ENCODE measurements at regions not wholly inside any gene's neighbourhood (a gene's known extent, or its start where the extent isn't known, plus 50 kb on each side); places are given as distances from the start of the nearest gene placed in this dataset.

DNA sequence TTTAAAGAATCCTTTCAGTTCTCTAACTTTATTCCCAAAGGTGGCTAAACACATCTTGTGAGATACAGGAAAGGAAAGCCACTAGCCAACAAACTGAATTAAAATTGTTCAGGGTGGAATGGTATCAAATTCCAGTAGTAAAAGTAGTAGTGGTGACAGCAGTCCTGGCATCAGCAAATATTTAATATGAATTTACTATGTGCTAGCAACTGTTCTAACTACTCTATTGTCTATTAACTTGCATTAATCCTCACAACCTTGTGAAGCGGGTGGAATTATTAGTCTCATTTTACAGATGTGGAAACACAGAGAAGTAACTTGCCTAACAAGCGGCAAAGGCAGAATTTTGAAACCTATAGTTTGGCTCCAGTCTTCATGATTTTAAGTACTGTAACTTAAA is 130.1 kb downstream of the KLF12 start:
- no peak for DNase-seq (ENCODE audit: low read depth in 1 of 2, low spot score in 1 of 2)

DNA sequence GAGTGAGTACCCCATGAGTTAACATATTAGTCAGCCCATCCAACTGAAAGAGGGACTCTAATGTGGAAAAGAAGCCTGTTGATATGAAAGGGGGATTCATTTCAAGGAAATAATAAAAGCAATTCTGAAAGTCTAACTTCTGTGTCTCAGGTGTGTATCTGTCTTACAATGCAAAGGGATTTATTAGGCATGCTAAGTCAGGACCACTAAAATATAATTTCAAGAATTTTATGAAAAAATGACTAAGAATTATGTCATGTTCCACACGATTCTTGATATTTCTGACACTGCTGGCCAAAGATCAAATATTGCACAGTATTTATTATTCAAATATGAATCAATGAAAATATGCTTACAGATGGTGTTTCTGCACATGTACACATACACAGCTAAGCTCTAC is 130.8 kb downstream of the KLF12 start:
- no peak for DNase-seq (ENCODE audit: low read depth in 1 of 2, low spot score in 1 of 2)

DNA sequence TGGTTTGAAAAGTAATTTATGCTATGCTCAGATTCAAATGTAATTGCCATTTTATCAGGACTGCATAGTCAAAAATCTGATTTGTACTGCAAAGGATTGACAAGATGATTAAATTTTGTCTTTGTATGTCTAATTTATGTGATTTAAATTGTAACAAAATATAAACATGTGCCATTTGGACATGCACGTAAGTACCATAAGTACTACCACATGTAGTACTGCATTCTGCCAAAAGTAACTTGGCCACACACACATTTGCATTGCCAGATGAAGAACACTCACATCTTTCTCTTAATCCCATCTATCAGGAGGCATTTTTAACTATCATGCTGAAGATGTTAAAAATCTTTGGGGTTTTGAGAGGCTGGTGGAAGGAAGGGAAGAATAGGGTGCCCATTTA is 133.3 kb downstream of the KLF12 start:
- no peak for DNase-seq (ENCODE audit: low read depth in 1 of 2, low spot score in 1 of 2)

DNA sequence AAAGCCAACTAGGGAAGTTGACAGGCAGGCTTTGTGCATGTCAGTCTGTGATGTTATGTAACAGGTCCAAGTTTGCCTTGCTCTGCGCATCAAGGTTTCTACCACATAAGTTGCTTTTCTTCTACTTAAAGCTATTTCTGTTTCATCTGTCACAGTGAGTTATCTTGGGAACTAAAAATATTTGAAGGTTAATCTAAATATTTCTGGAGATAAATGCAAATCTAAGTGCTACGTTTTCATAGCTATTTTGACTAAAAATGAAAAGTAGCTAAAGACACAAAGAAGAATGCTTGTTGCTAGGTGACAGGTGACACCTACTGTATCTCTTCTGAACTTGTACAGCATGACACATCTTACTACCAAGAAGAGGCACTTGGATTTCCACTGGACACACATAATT is 135.6 kb downstream of the KLF12 start:
- no peak for DNase-seq (ENCODE audit: low read depth in 1 of 2, low spot score in 1 of 2)

DNA sequence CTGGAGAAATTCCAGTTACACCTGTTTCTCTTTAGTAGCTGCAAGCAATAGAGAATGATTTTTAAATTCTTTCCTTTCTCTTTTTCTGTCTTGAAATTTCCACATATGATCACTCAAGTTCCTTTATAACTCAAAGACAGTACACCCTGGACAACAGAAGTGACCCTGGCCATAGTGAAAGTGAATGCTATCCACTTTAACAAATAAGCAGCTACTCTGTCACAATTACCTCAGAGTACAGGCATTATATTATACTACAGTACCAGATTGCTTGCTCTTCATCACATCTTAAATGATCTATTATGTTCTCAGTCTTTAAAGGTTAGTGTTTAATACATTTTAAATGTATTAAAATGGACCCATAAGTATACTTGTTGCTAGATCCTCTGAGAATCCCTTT is 136.2 kb downstream of the KLF12 start:
- no peak for DNase-seq (ENCODE audit: low read depth in 1 of 2, low spot score in 1 of 2)

DNA sequence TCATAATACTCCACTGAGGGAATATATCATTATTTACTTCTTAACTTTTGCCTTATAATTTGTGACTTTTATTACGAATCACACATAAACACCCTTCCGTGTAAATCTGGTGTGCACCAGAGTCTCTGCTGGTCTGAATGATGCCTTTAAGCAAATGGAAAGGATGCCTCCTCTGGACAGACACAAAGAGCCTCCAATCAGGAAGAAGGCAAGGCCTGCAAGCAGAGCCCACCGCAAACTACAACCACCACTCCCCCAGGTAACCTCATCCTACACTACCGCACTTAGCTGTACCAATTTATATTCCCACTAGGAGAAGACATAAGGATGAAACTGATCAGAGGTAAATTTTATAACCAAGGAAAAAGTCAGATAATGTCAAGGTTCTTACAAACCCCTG is 137.6 kb downstream of the KLF12 start:
- DNase-seq (ENCODE audit: low read depth in 1 of 2, low spot score in 1 of 2), result no peak

DNA sequence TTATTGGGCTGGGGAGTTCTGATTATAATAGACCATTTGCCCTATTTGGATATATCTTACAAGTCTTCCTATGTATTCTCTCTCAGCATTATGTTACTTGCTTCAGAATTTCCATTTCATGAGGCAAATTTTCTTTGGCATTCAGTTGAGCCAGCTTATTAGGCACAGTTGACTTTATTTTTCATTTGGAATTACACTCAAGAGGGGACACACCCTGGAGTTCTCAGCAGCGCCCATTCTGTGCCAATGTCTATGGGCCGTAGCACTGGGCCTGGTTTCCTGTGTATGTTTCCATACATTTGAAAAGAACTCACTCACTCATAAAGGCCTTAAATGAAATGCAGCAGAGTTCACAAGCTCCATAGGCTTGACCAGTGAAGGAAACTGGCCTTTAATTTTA is 138.5 kb downstream of the KLF12 start:
- no peak for DNase-seq (ENCODE audit: low read depth in 1 of 2, low spot score in 1 of 2)

DNA sequence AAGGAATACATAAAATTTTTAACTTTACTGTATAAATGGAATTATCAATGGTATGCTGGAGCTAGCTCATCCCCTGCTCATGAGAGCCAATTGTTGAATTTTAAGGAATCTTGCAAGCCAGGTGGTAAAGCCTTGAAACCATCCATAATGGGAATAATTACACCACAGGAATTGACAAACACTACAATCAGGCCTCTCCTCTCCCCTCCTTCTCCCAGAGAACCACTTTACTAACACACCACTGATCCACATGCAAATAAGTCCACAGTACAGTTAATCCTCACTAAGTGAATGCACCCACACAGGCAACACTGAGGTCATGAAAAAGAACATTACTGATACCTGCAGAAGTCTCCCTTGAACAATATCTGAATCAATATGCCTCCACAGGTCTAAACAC is 140.5 kb downstream of the KLF12 start:
- no peak for DNase-seq (ENCODE audit: low read depth in 1 of 2, low spot score in 1 of 2)

DNA sequence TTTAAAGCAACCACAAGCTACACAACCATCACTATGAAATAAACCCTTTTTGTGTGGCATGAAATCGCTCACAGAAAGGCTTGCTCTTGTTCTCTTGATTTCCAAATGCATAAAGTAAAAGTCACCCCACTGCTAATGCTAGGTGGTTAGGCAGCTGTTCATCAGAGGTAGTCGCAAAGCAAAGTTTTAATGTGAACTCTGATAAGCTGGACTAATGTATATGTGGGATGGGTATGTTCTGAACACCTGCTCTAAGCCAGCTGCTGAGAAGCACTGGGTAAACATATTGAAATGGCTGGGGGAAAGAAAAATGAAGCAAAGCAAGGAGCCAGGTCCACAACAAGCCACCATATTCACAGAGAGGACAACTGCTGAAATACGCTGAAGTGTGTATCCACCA is 142.3 kb downstream of the KLF12 start:
- no peak for DNase-seq (ENCODE audit: low read depth in 1 of 2, low spot score in 1 of 2)

DNA sequence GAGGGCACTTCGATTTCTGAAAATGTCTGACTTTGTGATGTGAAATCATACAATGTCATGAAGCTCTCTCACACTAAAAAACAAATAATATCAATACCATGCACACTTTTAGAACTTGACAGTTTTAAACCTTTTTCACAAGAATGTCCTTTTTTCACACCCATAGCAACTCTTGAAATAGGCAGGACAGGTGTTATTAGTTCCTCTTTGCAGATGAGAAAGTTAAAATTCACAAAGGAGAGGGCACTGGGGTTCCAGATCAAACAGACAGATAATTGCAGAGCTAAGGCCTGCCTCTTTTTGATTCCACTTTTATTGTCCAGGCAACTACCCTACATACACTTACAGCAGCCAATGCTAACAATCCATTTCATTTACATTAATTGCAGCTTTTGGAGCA is 142.8 kb downstream of the KLF12 start:
- DNase-seq (ENCODE audit: low read depth in 1 of 2, low spot score in 1 of 2), result no peak

DNA sequence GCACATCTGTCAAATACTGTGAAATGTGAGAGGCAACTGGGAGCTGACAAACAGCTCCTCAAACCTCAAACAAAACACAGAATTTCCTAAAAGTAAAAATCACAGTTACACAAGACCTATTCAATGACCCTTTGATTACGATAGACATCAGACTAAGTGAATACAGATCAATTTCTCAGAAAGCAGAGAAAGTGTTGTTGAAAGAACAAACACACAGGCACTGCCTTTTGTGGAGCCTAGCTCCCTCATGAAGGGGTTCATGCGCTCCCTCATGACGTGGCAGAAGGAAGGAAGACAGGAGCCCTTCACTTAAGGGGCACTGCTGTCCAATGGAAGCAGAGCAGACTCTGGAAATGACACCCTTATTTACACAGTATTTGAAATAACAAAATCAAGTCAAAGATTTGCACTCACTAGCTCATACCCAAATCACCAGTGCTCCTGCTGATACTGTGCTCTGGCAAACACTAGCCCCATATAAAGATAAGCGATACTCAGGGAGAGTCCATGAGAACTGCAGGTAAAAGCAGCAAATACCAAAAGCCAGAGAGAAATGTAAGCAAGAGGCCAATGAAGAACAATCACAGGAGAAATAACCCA is 144.9 kb downstream of the KLF12 start:
- no peak for DNase-seq (ENCODE audit: low read depth in 1 of 2, low spot score in 1 of 2)

DNA sequence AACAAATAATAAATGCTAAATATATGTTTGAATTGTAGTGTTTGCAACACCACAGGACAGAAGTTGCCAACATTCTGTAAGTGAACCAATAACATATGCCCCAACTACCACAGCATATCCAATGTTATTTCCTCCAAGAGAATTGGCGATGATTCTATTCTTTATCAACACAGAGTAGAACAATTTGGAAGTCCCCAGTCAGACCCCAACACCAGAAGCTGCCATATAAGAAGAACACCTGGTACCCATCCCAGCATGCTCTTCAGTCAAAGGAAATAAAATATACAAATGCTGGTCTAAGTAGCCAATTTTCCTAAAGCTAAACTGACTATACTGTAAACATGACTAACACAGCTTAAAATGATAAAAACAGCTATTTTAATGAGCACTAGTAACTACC is 145.7 kb downstream of the KLF12 start:
- DNase-seq (ENCODE audit: low read depth in 1 of 2, low spot score in 1 of 2), result no peak

DNA sequence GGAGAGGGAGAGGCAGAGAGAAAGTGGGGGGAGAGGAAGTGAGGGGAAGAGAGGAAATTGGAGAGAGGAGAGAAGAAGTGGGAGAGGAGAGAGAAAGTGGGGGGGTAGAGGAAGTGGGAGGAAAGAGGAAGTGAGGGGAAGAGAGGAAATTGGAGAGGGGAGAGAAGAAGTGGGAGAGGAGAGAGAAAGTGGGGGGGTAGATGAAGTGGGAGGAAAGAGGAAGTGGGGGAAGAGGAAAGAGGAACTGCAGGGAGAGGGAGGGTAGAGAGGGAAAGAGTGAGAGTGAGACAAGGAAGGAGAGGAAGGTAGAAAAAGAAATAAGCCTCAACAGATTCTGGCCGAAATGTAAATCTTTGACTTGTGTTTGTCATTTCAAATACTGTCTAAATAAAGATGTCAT is 146.6 kb downstream of the KLF12 start:
- DNase-seq (ENCODE audit: low read depth in 1 of 2, low spot score in 1 of 2), result no peak

DNA sequence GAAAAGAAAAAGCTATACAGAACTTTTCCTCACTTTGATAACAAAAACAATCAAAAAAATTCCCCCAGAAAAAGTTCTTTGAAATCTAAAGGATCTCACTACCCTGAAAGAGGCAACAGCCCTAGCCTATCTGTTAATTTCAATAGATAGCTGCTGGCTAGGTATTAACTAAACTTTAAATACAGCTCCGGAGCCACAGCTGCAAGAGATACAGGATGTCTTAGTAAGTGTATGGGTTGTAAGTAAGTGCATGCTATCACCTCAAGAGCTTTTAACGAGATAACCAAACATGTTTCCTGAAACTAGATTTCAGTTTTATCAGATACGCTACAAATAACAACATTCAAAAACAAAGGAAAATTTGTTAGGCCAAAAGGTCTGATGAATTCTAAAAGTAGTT is 148.4 kb downstream of the KLF12 start:
- no peak for DNase-seq (ENCODE audit: low read depth in 1 of 2, low spot score in 1 of 2)

DNA sequence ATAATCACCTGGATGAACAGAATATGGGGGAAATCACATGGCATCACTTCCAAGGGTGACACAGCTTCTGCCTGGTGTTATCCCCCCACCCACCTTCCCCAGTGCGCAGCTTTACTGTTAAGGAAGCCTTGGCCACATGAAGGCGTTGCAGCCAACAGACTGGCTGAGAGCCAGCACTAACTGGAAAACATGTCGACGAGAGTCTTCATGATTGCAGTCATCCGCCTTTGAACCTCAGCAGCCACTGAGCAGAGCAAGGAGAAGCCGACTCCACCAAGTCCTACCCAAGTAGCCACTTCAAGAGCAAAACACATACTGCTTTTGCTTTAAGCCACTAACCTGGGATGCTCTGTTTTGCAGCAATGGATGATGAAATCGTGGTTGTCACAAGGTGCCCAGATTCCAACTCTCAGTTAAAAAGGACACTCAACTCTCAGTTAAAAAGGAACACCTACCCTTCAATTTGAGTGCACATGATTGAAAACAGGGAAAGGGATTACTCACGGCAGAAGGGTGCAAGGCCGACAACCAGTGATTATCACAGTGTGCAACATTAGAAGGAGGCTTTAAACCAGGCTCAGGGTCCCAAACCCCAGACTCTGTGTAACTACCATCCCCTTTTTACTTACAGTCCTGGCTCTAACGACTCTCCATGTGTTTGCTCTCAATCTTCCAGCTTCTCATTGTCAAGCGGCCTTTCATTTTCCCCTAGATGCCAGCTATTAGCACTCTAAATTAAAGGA is 149.1 kb downstream of the KLF12 start:
- peak; percentile 39 to 70 for DNase-seq (ENCODE audit: low read depth in 1 of 2, low spot score in 1 of 2)

DNA sequence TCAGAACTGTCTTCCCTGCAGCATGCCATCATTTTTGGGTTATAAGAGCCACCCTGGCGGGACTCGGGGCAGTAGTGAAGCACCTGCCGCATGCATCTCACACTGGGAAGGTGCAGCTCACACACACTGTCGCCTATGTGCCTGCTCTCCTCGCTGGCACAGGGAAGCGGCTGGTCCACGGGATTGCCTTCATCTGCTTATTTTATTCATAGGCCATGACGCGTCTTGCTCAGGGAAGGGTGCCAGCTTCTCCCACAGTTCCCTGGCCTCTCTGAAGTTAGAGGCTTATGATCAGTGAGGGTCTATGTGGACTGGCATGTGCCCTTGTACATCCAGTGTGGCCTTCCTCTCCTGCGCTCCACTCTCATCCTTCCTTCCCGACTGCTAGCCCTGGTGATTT is 150.0 kb downstream of the KLF12 start:
- DNase-seq (ENCODE audit: low read depth in 1 of 2, low spot score in 1 of 2), result no peak

DNA sequence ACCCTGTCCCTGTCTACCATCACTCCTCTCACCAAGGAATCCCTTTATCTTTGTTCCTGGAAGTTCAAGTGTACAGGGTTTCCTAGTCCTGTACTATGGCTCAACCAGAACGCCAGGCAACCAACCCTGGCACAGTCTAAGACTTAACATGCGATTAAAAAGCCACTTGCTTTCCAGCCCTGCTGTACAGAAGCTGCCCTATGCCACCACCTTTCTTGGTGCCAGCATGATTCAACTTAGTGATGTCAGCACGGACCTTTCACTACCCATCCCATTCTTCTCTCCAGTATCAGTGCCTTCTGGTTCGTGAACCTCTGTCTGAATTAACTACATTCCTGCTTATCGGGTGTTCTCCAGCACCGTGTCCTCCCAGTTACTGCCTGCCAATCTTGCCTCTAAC is 151.1 kb downstream of the KLF12 start:
- no peak for DNase-seq (ENCODE audit: low read depth in 1 of 2, low spot score in 1 of 2)

DNA sequence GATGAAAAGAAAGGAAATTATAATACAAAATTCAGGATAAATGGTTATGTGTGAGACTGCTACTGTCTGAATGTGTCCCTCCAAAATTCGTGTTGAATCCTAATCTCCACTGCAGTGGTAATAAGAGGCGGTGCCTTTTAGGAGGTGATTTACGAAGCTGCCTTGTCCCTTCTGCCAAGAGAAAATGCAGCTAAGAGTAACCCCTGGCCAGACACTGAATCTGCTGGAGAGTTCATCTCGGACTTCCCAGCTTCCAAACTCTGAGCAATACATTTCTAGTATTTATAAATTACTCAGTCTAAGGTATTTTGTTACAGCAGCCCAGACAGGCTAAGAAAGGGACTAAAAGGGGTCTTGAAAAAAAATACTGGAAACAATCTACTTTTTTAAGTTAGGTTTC is 152.6 kb downstream of the KLF12 start:
- no peak for DNase-seq (ENCODE audit: low read depth in 1 of 2, low spot score in 1 of 2)

DNA sequence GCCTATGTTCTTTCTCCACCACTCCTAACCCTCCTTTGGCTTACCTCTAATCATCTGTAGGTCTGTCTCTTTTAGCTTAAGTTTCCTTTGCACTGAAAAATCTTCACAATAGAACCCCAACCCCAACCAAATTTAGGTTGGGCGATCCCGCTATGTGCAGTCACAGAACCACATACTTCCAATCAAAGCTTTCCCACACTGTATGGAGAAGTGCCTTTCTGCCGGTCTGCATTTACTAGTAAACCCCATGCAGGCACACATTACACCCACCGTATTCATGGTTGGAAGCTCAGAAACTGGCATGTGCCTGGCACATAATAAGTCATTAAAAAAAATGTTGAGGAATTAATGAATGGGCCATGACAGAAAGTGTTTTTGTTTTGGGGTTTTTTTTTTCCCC is 158.4 kb downstream of the KLF12 start:
- no peak for DNase-seq (ENCODE audit: low read depth in 1 of 2, low spot score in 1 of 2)

DNA sequence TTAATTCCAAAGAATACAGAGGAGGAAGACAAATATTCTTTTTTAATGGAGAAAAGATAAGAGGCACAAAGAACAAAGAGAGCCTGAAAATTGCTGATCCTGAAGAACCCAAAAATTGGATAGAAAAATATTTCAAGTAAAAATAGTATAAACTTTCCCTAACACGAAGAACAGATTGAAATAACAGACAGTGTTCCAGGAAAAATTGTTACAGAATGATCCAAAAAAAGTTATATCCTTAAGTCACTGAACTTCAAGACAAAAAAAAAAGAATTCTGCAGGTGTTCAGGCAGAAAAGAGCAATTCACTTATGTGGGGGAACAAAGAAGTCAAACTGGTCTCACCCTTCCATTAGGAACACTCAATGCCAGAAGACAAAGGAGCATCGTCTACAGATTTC is 160.2 kb downstream of the KLF12 start:
- no peak for DNase-seq (ENCODE audit: low read depth in 1 of 2, low spot score in 1 of 2)

DNA sequence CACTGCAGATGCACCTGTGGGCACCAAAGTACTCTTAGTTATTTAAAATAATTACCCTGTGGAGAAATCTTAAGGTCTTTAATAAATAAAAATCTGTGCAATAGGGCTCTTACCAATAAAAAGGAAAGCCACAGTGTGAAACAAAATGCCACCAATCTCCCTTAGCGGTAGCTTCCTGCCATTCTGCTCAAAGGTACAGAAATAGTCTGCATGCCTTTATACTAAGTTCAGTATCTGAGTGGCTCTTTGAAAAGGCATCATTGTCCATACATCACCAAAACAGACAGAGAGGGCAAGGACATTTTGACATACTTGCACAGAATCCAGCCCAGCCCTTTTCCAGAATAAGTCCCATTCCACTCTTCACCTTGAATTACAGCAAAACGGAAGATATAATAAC is 161.0 kb downstream of the KLF12 start:
- DNase-seq (ENCODE audit: low read depth in 1 of 2, low spot score in 1 of 2), result no peak

DNA sequence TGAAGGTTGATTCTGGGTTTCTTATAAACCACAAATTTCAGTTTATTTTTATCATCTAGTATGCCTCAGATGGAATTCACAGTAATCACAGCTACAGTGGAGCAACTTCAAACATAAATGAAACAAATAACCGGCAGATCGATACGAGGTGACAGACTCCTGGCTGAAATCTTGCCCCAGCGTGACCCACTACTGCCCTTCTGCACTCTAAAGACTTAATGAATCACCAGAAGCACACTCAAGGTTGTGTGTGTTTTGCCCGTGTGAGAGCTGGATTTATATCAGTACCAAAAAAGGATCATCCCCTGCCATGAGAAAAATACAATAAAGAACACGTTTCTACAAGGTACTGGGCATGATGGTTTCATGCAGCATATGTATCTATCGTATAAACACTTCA is 161.7 kb downstream of the KLF12 start:
- no peak for DNase-seq (ENCODE audit: low read depth in 1 of 2, low spot score in 1 of 2)

DNA sequence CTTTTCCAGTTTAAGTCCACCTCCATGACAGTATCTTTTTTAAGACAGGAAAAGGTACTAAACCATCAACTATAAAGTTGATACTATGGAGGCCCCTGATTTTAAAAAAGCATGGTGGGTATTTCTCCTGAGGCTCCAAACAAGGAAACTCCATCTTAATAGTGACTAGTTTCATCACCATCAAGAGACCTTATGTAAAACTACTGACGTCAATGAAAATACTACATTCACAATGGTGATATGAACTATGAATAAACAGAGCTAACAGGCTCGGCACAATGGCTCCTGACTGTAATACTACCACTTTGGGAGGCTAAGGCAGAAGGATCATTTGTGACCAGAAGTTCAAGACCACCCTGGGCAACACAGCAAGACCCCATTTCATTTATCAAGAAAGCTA is 162.7 kb downstream of the KLF12 start:
- no peak for DNase-seq (ENCODE audit: low read depth in 1 of 2, low spot score in 1 of 2)
